ENCODE measurements at regions not wholly inside any gene's neighbourhood (a gene's known extent, or its start where the extent isn't known, plus 50 kb on each side); places are given as distances from the start of the nearest gene placed in this dataset.

DNA sequence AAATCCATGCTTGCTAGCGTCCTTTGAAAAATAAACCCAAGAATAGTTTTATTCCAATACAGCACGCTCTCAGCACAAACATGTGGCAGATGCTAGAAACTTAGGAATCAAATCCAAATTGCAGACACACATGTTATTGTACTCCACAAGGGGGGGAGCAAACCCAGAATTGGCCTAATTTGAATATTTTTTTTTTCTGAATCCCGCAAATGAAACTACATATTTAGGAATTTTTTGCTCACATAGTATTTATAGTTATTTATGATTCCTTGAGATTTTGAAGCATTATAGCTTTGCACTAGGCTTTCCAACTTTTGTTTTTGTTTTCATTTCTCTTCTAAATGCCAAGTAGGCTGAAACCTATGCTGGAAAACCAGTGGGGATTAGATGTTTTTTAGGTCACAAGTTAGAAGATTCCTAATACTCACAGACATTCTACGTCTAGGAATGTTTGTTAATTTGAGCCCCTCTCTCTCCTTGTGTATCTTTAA is 59.3 kb upstream of the CDH11 start:
- TF ChIP-seq POLR2A (IDR thresholded peaks at IDR 0.05; ENCODE audit: low read depth, low read length): no peak
- TF ChIP-seq POLR2AphosphoS5 (IDR thresholded peaks at IDR 0.05; ENCODE audit: low read depth, low read length): no peak
- TF ChIP-seq PAX5 (IDR thresholded peaks at IDR 0.05; ENCODE audit: insufficient read depth, low read length, severe bottlenecking): no peak
- no peak for TF ChIP-seq POU2F2 (IDR thresholded peaks at IDR 0.05; ENCODE audit: low read depth, low read length)
